NCI-H524 (cell line): ENCODE measurements at regions not wholly inside any gene's neighbourhood (a gene's known extent, or its start where the extent isn't known, plus 50 kb on each side); places are given as distances from the start of the nearest gene placed in this dataset.
"Not testable (repeated sequence)": the region's sequence is repeated elsewhere in the genome, so short reads cannot be mapped to it uniquely, and the experiment has no call there.

Experiments used
- DNase-seq, 2 experiments: peaks; one replicate each; lab custom pipeline; 2025; lab: John Stamatoyannopoulos, UW

GRCh38 chr4:89496851-89497250, 189.3 kb upstream of the GPRIN3 start:
- no peak for DNase-seq

- no peak for DNase-seq
These were observed 185.8 kb upstream of the GPRIN3 start for GRCh38 chr4:89493367-89493766.

GRCh38 chr4:89492581-89493071, 185.0 kb upstream of the GPRIN3 start:
- DNase-seq, result no peak

- peak; percentile 15 to 31 for DNase-seq
These were observed 184.2 kb upstream of the GPRIN3 start for GRCh38 chr4:89491761-89492160.

- not testable (repeated sequence) for DNase-seq
These were observed 182.4 kb upstream of the GPRIN3 start for GRCh38 chr4:89489921-89490431.

GRCh38 chr4:89489338-89489771, 181.8 kb upstream of the GPRIN3 start:
- DNase-seq, result no peak

- no peak for DNase-seq
These were observed 181.1 kb upstream of the GPRIN3 start for GRCh38 chr4:89488736-89489135.

- no peak for DNase-seq
These were observed 179.1 kb upstream of the GPRIN3 start for GRCh38 chr4:89486673-89487072.

GRCh38 chr4:89486042-89486441, 178.4 kb upstream of the GPRIN3 start:
- peak in 1 of 2 experiments; percentile 26 for DNase-seq

GRCh38 chr4:89483833-89484232, 176.2 kb upstream of the GPRIN3 start:
- DNase-seq, result no peak

- DNase-seq, result no peak
These were observed 175.5 kb upstream of the GPRIN3 start for GRCh38 chr4:89482926-89483595.

GRCh38 chr4:89482251-89482650, 174.7 kb upstream of the GPRIN3 start:
- peak; percentile 5 to 67 for DNase-seq

GRCh38 chr4:89469930-89470375, 162.4 kb upstream of the GPRIN3 start:
- no peak for DNase-seq

GRCh38 chr4:89469516-89469915, 161.9 kb upstream of the GPRIN3 start:
- no peak for DNase-seq

GRCh38 chr4:89468602-89469001, 161.0 kb upstream of the GPRIN3 start:
- DNase-seq, result no peak

GRCh38 chr4:89463341-89463740, 155.7 kb upstream of the GPRIN3 start:
- DNase-seq, result no peak

GRCh38 chr4:89447543-89447942, 139.9 kb upstream of the GPRIN3 start:
- no peak for DNase-seq

- no peak for DNase-seq
These were observed 138.6 kb upstream of the GPRIN3 start for GRCh38 chr4:89446193-89446592.

- no peak for DNase-seq
These were observed 131.9 kb upstream of the GPRIN3 start for GRCh38 chr4:89439533-89439932.

- peak; percentile 40 to 53 for DNase-seq
These were observed 130.7 kb upstream of the GPRIN3 start for GRCh38 chr4:89438102-89438831.

- peak in 1 of 2 experiments; percentile 41 for DNase-seq
These were observed 126.9 kb upstream of the GPRIN3 start for GRCh38 chr4:89434364-89434988.

GRCh38 chr4:89427782-89428181, 120.2 kb upstream of the GPRIN3 start:
- DNase-seq, result no peak

GRCh38 chr4:89425023-89425422, 117.4 kb upstream of the GPRIN3 start:
- DNase-seq, result no peak
